ENCODE measurements at regions not wholly inside any gene's neighbourhood (a gene's known extent, or its start where the extent isn't known, plus 50 kb on each side); places are given as distances from the start of the nearest gene placed in this dataset.

DNA sequence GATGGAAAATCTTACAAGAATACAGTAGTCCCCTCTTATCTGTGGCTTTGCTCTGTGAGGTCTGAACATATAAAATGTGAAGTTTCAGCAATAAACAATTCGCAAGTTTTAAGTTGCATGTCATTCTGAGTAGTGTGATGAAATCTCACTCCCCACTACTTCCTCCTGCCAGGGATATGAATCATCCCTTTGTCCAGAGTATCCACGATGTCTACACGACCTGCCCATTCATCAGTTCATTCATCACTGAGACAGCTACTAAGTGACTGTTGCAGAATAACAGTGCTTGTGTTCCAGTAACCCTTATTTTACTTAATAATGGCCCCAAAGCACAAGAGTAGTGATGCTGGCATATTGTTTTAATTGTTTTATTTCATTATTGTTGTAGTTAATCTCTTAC is 489.2 kb upstream of the UBE2E2 start:
- ChIA-PET CTCF (no interaction called here), POLR2A (no interaction called here)
- no peak overlapping the region for H3K4me3 ChIP-seq (ENCODE audit: low read depth, low read length)
- TF ChIP-seq, protein P1, sequence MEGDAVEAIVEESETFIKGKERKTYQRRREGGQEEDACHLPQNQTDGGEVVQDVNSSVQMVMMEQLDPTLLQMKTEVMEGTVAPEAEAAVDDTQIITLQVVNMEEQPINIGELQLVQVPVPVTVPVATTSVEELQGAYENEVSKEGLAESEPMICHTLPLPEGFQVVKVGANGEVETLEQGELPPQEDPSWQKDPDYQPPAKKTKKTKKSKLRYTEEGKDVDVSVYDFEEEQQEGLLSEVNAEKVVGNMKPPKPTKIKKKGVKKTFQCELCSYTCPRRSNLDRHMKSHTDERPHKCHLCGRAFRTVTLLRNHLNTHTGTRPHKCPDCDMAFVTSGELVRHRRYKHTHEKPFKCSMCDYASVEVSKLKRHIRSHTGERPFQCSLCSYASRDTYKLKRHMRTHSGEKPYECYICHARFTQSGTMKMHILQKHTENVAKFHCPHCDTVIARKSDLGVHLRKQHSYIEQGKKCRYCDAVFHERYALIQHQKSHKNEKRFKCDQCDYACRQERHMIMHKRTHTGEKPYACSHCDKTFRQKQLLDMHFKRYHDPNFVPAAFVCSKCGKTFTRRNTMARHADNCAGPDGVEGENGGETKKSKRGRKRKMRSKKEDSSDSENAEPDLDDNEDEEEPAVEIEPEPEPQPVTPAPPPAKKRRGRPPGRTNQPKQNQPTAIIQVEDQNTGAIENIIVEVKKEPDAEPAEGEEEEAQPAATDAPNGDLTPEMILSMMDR (IDR thresholded peaks at IDR 0.05; ENCODE audit: insufficient read depth, low read length, missing control alignments), result no peak
- no peak for DNase-seq (ENCODE audit: low read depth, low spot score)

DNA sequence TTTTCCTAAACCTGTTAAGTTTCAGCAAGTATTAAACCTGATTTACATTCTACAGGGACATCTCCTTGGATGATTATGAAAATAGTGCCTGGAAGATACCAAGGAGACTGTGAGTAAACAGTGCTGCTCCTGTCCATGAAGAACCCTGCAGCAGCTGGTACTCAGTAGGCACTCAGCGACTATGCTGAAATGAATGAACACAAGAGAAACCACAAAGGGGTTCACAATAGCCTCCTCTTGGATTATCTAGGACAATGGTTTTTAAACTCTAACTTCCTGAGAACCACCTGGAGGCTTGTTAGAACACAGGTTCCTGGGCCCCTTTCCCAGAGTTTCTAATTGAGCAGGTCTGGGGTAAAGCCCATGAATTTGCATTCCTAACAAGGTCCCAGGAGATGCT is 488.4 kb upstream of the UBE2E2 start:
- ChIA-PET POLR2A (no interaction called here), CTCF (no interaction called here)
- TF ChIP-seq, protein P1 (IDR thresholded peaks at IDR 0.05; ENCODE audit: insufficient read depth, low read length, missing control alignments), result no peak
- H3K4me3 ChIP-seq (ENCODE audit: low read depth, low read length), result no peak overlapping the region
- no peak for DNase-seq (ENCODE audit: low read depth, low spot score)

DNA sequence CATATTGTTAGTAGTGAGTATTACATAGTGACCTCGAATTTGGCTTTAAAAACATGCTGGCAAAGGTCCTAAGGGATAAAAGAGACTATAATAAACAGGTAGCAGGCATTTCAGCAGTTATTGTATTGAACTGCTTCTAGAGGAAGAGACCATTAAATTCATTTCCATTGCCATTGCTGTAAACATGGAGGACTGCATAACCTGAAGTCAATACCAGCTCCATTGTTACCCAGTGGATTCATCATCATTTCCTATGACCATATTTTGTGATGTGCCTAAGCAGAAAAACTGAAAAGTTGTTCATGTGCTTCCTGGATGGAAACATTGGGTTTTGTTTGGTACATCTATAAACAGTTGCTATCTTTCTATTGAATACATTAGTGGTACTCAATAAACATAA is 482.5 kb upstream of the UBE2E2 start:
- TF ChIP-seq, protein P1 (IDR thresholded peaks at IDR 0.05; ENCODE audit: insufficient read depth, low read length, missing control alignments), result no peak
- no peak overlapping the region for H3K4me3 ChIP-seq (ENCODE audit: low read depth, low read length)
- CTCF ChIA-PET, result no interaction called here
- DNase-seq (ENCODE audit: low read depth, low spot score), result no peak
- POLR2A ChIA-PET, result no interaction called here

DNA sequence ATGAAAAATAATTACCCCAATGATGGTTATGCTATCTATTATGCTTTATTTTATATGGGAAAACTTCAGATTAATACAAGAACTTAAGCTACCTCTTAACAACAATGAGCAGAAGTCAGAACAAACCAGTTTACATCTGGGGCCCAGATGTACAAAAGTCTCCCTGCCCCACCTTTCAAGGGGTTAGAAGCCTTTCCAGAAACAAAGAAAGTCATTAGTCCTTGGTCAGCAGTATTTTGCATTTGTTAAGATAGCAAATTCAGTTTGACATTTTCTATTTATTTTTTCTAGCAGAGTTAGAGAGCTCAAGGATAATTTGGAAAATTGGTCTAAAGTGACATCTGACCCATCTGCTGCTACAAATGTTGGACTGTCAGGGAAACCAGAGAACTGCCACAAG is 478.7 kb upstream of the UBE2E2 start:
- no peak overlapping the region for H3K4me3 ChIP-seq (ENCODE audit: low read depth, low read length)
- no peak for DNase-seq (ENCODE audit: low read depth, low spot score)
- ChIA-PET POLR2A (no interaction called here), CTCF (no interaction called here)
- TF ChIP-seq, protein P1 (IDR thresholded peaks at IDR 0.05; ENCODE audit: insufficient read depth, low read length, missing control alignments), result no peak

DNA sequence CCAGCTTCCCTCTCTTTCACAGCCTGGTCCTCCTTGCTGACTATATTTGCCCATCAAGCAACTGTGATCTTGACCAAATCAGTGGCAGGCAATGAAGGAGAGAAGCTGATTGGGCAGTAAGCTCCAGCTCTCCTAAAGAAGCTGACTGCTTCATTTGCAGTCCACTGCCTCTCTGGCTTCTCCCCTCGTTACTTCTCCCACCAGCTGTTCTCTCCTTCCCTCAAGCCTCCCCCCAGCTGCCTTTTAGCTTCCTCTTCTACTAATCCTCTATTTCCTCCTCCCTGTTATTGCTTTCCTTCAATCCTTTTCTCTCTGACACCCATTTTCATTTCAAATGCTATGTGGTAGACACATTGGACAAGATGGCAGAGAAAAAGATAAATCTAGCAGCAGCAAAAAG is 474.7 kb upstream of the UBE2E2 start:
- no peak overlapping the region for H3K4me3 ChIP-seq (ENCODE audit: low read depth, low read length)
- CTCF ChIA-PET, result no interaction called here
- TF ChIP-seq, protein P1 (IDR thresholded peaks at IDR 0.05; ENCODE audit: insufficient read depth, low read length, missing control alignments), result no peak
- DNase-seq (ENCODE audit: low read depth, low spot score), result no peak
- POLR2A ChIA-PET, result no interaction called here

DNA sequence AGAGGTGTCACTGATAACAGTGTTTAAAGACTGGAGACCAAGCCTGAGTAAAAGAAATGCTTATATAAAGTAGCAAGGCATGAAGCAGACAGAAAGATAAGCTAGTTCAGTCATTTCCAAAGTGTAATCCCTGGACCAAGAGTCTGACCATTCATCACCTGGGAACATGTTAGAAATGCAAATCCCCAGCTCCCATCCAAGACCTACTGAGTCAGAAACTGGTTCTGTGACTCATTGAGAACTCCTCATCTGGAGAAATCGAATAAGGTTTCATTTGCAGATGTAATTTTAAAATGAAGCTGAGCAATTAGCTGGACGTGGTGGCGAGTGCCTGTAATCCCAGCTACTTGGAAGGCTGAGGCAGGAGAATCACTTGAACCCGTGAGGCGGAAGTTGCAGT is 473.9 kb upstream of the UBE2E2 start:
- ChIA-PET POLR2A (no interaction called here), CTCF (no interaction called here)
- TF ChIP-seq, protein P1 (IDR thresholded peaks at IDR 0.05; ENCODE audit: insufficient read depth, low read length, missing control alignments), result no peak
- no peak overlapping the region for H3K4me3 ChIP-seq (ENCODE audit: low read depth, low read length)
- no peak for DNase-seq (ENCODE audit: low read depth, low spot score)
